ENCODE measurements at regions not wholly inside any gene's neighbourhood (a gene's known extent, or its start where the extent isn't known, plus 50 kb on each side); places are given as distances from the start of the nearest gene placed in this dataset.

DNA sequence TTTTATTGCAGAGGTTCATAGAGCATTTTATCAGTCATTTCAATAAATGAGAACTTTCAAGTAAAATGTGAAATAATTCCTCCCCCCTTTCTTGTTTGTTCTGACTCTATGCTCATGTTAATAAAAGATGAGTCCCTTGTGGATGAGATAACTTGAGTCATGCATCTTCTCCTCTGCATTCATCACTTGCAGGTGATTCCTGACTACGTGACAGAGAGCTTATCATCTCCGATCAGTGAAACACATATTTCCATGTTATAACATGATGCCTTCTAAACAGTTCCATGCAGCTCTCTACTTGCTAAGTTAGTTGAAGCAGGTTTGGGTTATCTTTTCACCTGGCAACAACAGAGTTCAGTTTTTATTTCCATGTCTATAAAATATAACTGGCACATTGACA lies 160.1 kb upstream of the ANKRD50 start:
- 50 to 64% methylated on average over 2 of the region's 2 CpGs for WGBS, 2 donors
- no peak for TF ChIP-seq POLR2A (IDR thresholded peaks at IDR 0.05)
- TF ChIP-seq, protein P1, sequence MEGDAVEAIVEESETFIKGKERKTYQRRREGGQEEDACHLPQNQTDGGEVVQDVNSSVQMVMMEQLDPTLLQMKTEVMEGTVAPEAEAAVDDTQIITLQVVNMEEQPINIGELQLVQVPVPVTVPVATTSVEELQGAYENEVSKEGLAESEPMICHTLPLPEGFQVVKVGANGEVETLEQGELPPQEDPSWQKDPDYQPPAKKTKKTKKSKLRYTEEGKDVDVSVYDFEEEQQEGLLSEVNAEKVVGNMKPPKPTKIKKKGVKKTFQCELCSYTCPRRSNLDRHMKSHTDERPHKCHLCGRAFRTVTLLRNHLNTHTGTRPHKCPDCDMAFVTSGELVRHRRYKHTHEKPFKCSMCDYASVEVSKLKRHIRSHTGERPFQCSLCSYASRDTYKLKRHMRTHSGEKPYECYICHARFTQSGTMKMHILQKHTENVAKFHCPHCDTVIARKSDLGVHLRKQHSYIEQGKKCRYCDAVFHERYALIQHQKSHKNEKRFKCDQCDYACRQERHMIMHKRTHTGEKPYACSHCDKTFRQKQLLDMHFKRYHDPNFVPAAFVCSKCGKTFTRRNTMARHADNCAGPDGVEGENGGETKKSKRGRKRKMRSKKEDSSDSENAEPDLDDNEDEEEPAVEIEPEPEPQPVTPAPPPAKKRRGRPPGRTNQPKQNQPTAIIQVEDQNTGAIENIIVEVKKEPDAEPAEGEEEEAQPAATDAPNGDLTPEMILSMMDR (IDR thresholded peaks at IDR 0.05) = no peak
- intact Hi-C loops (cut with DNase I; ENCODE audit: low total_unique reads) = no loop called here
- H3K4me3 ChIP-seq (ENCODE audit: low read depth, poor library complexity, severe bottlenecking) = no peak overlapping the region
- DNase-seq (ENCODE audit: low spot score in 2 of 2) = no peak

GRCh38 chr4:124869961-124870495 lies 157.5 kb upstream of the ANKRD50 start:
- TF ChIP-seq, protein P1 (IDR thresholded peaks at IDR 0.05) = no peak
- TF ChIP-seq POLR2A (IDR thresholded peaks at IDR 0.05) = no peak
- no peak for DNase-seq (ENCODE audit: low spot score in 2 of 2)
- no peak overlapping the region for H3K4me3 ChIP-seq (ENCODE audit: low read depth, poor library complexity, severe bottlenecking)
- intact Hi-C loops (cut with DNase I; ENCODE audit: low total_unique reads) = no loop called here
- WGBS, 2 donors = 56 to 57% methylated on average over 6 of the region's 6 CpGs

- intact Hi-C loops (cut with DNase I; ENCODE audit: low total_unique reads) = no loop called here
- DNase-seq (ENCODE audit: low spot score in 2 of 2) = no peak
- TF ChIP-seq POLR2A (IDR thresholded peaks at IDR 0.05) = no peak
- TF ChIP-seq, protein P1 (IDR thresholded peaks at IDR 0.05) = no peak
- 31 to 33% methylated on average over 2 of the region's 2 CpGs for WGBS, 2 donors
- H3K4me3 ChIP-seq (ENCODE audit: low read depth, poor library complexity, severe bottlenecking) = no peak overlapping the region
Observed at GRCh38 chr4:124868495-124868894, 156.0 kb upstream of the ANKRD50 start.

- intact Hi-C loops (cut with DNase I; ENCODE audit: low total_unique reads) = no loop called here
- WGBS, 2 donors = 97 to 98% methylated on average over 1 of the region's 1 CpG
- no peak overlapping the region for H3K4me3 ChIP-seq (ENCODE audit: low read depth, poor library complexity, severe bottlenecking)
- no peak for TF ChIP-seq POLR2A (IDR thresholded peaks at IDR 0.05)
- TF ChIP-seq, protein P1 (IDR thresholded peaks at IDR 0.05) = no peak
- DNase-seq (ENCODE audit: low spot score in 2 of 2) = no peak
Observed at GRCh38 chr4:124867536-124867935, 155.0 kb upstream of the ANKRD50 start.

- TF ChIP-seq, protein P1 (IDR thresholded peaks at IDR 0.05) = no peak
- TF ChIP-seq POLR2A (IDR thresholded peaks at IDR 0.05) = no peak
- intact Hi-C loops (cut with DNase I; ENCODE audit: low total_unique reads) = no loop called here
- WGBS, 2 donors = 75 to 76% methylated on average over 1 of the region's 1 CpG
- DNase-seq (ENCODE audit: low spot score in 2 of 2) = no peak
- no peak overlapping the region for H3K4me3 ChIP-seq (ENCODE audit: low read depth, poor library complexity, severe bottlenecking)
Observed at GRCh38 chr4:124866301-124866700, 153.8 kb upstream of the ANKRD50 start.

DNA sequence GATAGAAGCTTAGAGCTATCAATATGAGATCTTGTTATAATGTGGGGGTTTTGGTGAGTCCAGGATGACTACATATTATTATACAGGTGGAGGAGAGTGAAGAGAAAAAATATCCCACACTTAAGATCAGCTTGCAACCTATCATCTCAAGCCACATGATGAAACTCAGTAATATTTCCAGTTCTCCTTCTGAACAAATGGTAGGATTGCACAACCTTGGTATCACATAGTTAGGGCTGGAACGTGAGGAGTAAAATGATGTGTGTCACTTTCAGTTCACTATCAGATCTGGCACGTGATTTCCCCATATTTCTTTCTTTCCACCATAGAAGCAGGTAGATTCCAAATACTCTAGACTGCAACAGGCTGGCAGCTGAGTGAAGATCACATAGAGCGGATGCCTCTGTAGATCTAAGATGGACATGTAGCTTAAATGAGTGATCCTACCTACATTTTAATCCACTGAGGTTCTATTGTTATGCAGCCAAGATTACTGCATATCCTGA lies 150.6 kb upstream of the ANKRD50 start:
- intact Hi-C loops (cut with DNase I; ENCODE audit: low total_unique reads) = no loop called here
- TF ChIP-seq, protein P1 (IDR thresholded peaks at IDR 0.05) = no peak
- no peak for TF ChIP-seq POLR2A (IDR thresholded peaks at IDR 0.05)
- 54 to 61% methylated on average over 3 of the region's 3 CpGs for WGBS, 2 donors
- DNase-seq (ENCODE audit: low spot score in 2 of 2) = no peak
- H3K4me3 ChIP-seq (ENCODE audit: low read depth, poor library complexity, severe bottlenecking) = no peak overlapping the region

All from lower leg skin (tissue), 4 donors.